HUES6 (cell line): ENCODE measurements at regions not wholly inside any gene's neighbourhood (a gene's known extent, or its start where the extent isn't known, plus 50 kb on each side); places are given as distances from the start of the nearest gene placed in this dataset.

Experiments used
- H3K27ac ChIP-seq: 2 replicates; pipeline ENCODE4 v1.7.0; 2013; ENCODE audit warnings: low read depth, mild to moderate bottlenecking, low read length, inconsistent platforms
- H3K27me3 ChIP-seq: 2 replicates; pipeline ENCODE4 v1.6.1; 2013; ENCODE audit warnings: low read length; ENCODE audit not compliant: control insufficient read depth, insufficient read depth
- H3K36me3 ChIP-seq: 2 replicates; pipeline ENCODE4 v1.6.1; 2013; ENCODE audit warnings: low read length; ENCODE audit not compliant: control insufficient read depth, insufficient read depth
- H3K4me1 ChIP-seq: 2 replicates; pipeline ENCODE4 v1.6.1; 2013; ENCODE audit warnings: low read length; ENCODE audit not compliant: control insufficient read depth, insufficient read depth
- H3K4me3 ChIP-seq: 2 replicates; pipeline ENCODE4 v1.5.1; 2013; ENCODE audit warnings: low read depth, low read length
- H3K9ac ChIP-seq: one replicate; pipeline ENCODE4 v1.6.1; 2013; ENCODE audit warnings: mild to moderate bottlenecking, low read length
- H3K9me3 ChIP-seq: 2 replicates; pipeline ENCODE4 v1.6.1; 2013; ENCODE audit warnings: low read depth, low read length; ENCODE audit not compliant: control insufficient read depth, insufficient read depth

- no peak overlapping the region for H3K9ac ChIP-seq
- H3K9me3 ChIP-seq = no peaks in the 10 kb centered on the region
- H3K27ac ChIP-seq = no peak overlapping the region
- no peak overlapping the region for H3K4me3 ChIP-seq
- no peaks in the 10 kb centered on the region for H3K27me3 ChIP-seq
- H3K4me1 ChIP-seq = no peaks in the 10 kb centered on the region
- H3K36me3 ChIP-seq = no peaks in the 10 kb centered on the region
Observed at GRCh38 chr14:84234281-84234680, 1295.7 kb upstream of the FLRT2 start.

GRCh38 chr14:84236290-84236689 is 1293.7 kb upstream of the FLRT2 start:
- Histone ChIP-seq H3K9me3 (no peaks in the 10 kb centered on the region), H3K4me3 (no peak overlapping the region), H3K4me1 (no peaks in the 10 kb centered on the region), H3K36me3 (no peaks in the 10 kb centered on the region), H3K27me3 (no peaks in the 10 kb centered on the region), H3K9ac (no peak overlapping the region), H3K27ac (no peak overlapping the region)

- no peak overlapping the region for H3K27ac ChIP-seq
- H3K9me3 ChIP-seq = peaks cover 7% of the 10 kb centered on the region
- no peaks in the 10 kb centered on the region for H3K4me1 ChIP-seq
- H3K9ac ChIP-seq = no peak overlapping the region
- H3K36me3 ChIP-seq = no peaks in the 10 kb centered on the region
- no peak overlapping the region for H3K4me3 ChIP-seq
- no peaks in the 10 kb centered on the region for H3K27me3 ChIP-seq
Observed at GRCh38 chr14:84237881-84238280, 1292.1 kb upstream of the FLRT2 start.

GRCh38 chr14:84247693-84248092 is 1282.3 kb upstream of the FLRT2 start:
- Histone ChIP-seq H3K9me3 (peaks cover 17% of the 10 kb centered on the region), H3K4me3 (no peak overlapping the region), H3K27me3 (no peaks in the 10 kb centered on the region), H3K36me3 (no peaks in the 10 kb centered on the region), H3K27ac (no peak overlapping the region), H3K9ac (no peak overlapping the region), H3K4me1 (no peaks in the 10 kb centered on the region)

GRCh38 chr14:84250893-84251292 is 1279.1 kb upstream of the FLRT2 start:
- Histone ChIP-seq H3K36me3 (no peaks in the 10 kb centered on the region), H3K27ac (no peak overlapping the region), H3K27me3 (no peaks in the 10 kb centered on the region), H3K9me3 (no peaks in the 10 kb centered on the region), H3K4me3 (no peak overlapping the region), H3K9ac (no peak overlapping the region), H3K4me1 (peaks cover 12% of the 10 kb centered on the region)

- no peaks in the 10 kb centered on the region for H3K9me3 ChIP-seq
- no peaks in the 10 kb centered on the region for H3K36me3 ChIP-seq
- no peak overlapping the region for H3K27ac ChIP-seq
- H3K4me1 ChIP-seq = peaks cover 12% of the 10 kb centered on the region
- no peak overlapping the region for H3K4me3 ChIP-seq
- no peak overlapping the region for H3K9ac ChIP-seq
- no peaks in the 10 kb centered on the region for H3K27me3 ChIP-seq
Observed at GRCh38 chr14:84251411-84252115, 1278.4 kb upstream of the FLRT2 start.

GRCh38 chr14:84252706-84253105 is 1277.2 kb upstream of the FLRT2 start:
- H3K4me1 ChIP-seq = peaks cover 12% of the 10 kb centered on the region
- H3K4me3 ChIP-seq = no peak overlapping the region
- no peak overlapping the region for H3K9ac ChIP-seq
- no peaks in the 10 kb centered on the region for H3K27me3 ChIP-seq
- H3K36me3 ChIP-seq = no peaks in the 10 kb centered on the region
- H3K27ac ChIP-seq = no peak overlapping the region
- H3K9me3 ChIP-seq = no peaks in the 10 kb centered on the region

- Histone ChIP-seq H3K4me1 (peaks cover 12% of the 10 kb centered on the region), H3K27me3 (no peaks in the 10 kb centered on the region), H3K27ac (0 out of 2 replicates have a peak overlapping the region, but pooled peaks have one; percentile 29), H3K9ac (no peak overlapping the region), H3K4me3 (no peak overlapping the region), H3K9me3 (no peaks in the 10 kb centered on the region), H3K36me3 (no peaks in the 10 kb centered on the region)
Observed at GRCh38 chr14:84253326-84253725, 1276.6 kb upstream of the FLRT2 start.

- no peaks in the 10 kb centered on the region for H3K36me3 ChIP-seq
- peak overlapping the region; percentile 36; the same call in 1 of the 2 replicates for H3K27ac ChIP-seq
- peaks cover 12% of the 10 kb centered on the region for H3K4me1 ChIP-seq
- H3K9me3 ChIP-seq = no peaks in the 10 kb centered on the region
- peak overlapping the region; percentile 58 for H3K9ac ChIP-seq
- H3K27me3 ChIP-seq = no peaks in the 10 kb centered on the region
- no peak overlapping the region for H3K4me3 ChIP-seq
Observed at GRCh38 chr14:84254290-84254689, 1275.7 kb upstream of the FLRT2 start.

GRCh38 chr14:84262932-84263331 is 1267.0 kb upstream of the FLRT2 start:
- H3K27ac ChIP-seq = no peak overlapping the region
- no peaks in the 10 kb centered on the region for H3K9me3 ChIP-seq
- H3K27me3 ChIP-seq = no peaks in the 10 kb centered on the region
- no peak overlapping the region for H3K4me3 ChIP-seq
- no peaks in the 10 kb centered on the region for H3K4me1 ChIP-seq
- no peaks in the 10 kb centered on the region for H3K36me3 ChIP-seq
- H3K9ac ChIP-seq = no peak overlapping the region

GRCh38 chr14:84272290-84272721 is 1257.6 kb upstream of the FLRT2 start:
- H3K4me3 ChIP-seq = no peak overlapping the region
- H3K9me3 ChIP-seq = no peaks in the 10 kb centered on the region
- H3K36me3 ChIP-seq = no peaks in the 10 kb centered on the region
- H3K9ac ChIP-seq = no peak overlapping the region
- H3K27me3 ChIP-seq = no peaks in the 10 kb centered on the region
- H3K4me1 ChIP-seq = no peaks in the 10 kb centered on the region
- H3K27ac ChIP-seq = no peak overlapping the region
